ENCODE measurements at regions not wholly inside any gene's neighbourhood (a gene's known extent, or its start where the extent isn't known, plus 50 kb on each side); places are given as distances from the start of the nearest gene placed in this dataset.

GRCh38 chr2:81903534-81903933 lies 1599.0 kb upstream of the LRRTM1 start:
- RAD21 ChIA-PET (ENCODE audit: unreplicated experiment) = no interaction called here
- POLR2A ChIA-PET = no interaction called here

More at GRCh38 chr2:81903534-81903933, 1599.0 kb upstream of the LRRTM1 start:
- Histone ChIP-seq H3K4me1 (ENCODE audit: control insufficient read depth, insufficient read depth, low read length) (no peaks in the 10 kb centered on the region), H3K27me3 (replicated peaks in 1 of 2; ENCODE audit: control insufficient read depth in 2 of 2, insufficient read depth in 2 of 2, low read length in 1 of 2) (no peaks in the 10 kb centered on the region), H3K9ac (ENCODE audit: control insufficient read depth, insufficient read depth, low read length) (no peak overlapping the region), H3K79me2 (ENCODE audit: control insufficient read depth, insufficient read depth, low read length) (no peaks in the 10 kb centered on the region), H3K27ac (ENCODE audit: control insufficient read depth, insufficient read depth) (no peak overlapping the region), H4K20me1 (ENCODE audit: control insufficient read depth, insufficient read depth) (no peaks in the 10 kb centered on the region), H3K4me3 (no peak overlapping the region), H3K4me2 (ENCODE audit: control insufficient read depth, insufficient read depth) (no peak overlapping the region), H3K36me3 (ENCODE audit: control insufficient read depth in 2 of 2, insufficient read depth in 2 of 2, low read length in 1 of 2) (no peaks in the 10 kb centered on the region), H3K9me3 (replicated peaks; ENCODE audit: control insufficient read depth, insufficient read depth, low read length) (no peaks in the 10 kb centered on the region), H2AFZ (ENCODE audit: control insufficient read depth, low read depth, low read length) (no peak overlapping the region)
- CTCF ChIA-PET = interaction anchor here (0.6 kb wide), 1 partner anchor 124 kb away, joined by 3 read pairs; no protein-coding TSS in a partner anchor
- intact Hi-C loops (cut with micrococcal nuclease; ENCODE audit: unreplicated experiment) = no loop called here
- peak; percentile 52 for ATAC-seq
- in situ Hi-C loops (cut with MboI) = no loop called here
- no peak for FAIRE-seq
- SMC1A ChIA-PET (ENCODE audit: uncharacterized antibody, unreplicated experiment) = no interaction called here
- no TSS peak for BruUV-seq (replicated peaks)
- TF ChIP-seq STAT3 (IDR thresholded peaks at IDR 0.05; ENCODE audit: low read depth, low read length) = no peak
- TF ChIP-seq HSF1 (IDR thresholded peaks at IDR 0.05; ENCODE audit: low read depth, low read length) = no peak
- TF ChIP-seq, protein P1, sequence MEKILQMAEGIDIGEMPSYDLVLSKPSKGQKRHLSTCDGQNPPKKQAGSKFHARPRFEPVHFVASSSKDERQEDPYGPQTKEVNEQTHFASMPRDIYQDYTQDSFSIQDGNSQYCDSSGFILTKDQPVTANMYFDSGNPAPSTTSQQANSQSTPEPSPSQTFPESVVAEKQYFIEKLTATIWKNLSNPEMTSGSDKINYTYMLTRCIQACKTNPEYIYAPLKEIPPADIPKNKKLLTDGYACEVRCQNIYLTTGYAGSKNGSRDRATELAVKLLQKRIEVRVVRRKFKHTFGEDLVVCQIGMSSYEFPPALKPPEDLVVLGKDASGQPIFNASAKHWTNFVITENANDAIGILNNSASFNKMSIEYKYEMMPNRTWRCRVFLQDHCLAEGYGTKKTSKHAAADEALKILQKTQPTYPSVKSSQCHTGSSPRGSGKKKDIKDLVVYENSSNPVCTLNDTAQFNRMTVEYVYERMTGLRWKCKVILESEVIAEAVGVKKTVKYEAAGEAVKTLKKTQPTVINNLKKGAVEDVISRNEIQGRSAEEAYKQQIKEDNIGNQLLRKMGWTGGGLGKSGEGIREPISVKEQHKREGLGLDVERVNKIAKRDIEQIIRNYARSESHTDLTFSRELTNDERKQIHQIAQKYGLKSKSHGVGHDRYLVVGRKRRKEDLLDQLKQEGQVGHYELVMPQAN (conservative IDR thresholded peaks at IDR 0.05) = no peak
- no peak for TF ChIP-seq CEBPB (IDR thresholded peaks at IDR 0.05; ENCODE audit: borderline replicate concordance in 1 of 2, low read depth in 2 of 2, low read length in 2 of 2)
- TF ChIP-seq CHD2 (IDR thresholded peaks at IDR 0.05; ENCODE audit: borderline replicate concordance, low read depth, low read length) = no peak
- WGBS (ENCODE audit: insufficient coverage, insufficient replicate concordance, low lambda C conversion rate, missing lambda C conversion rate) = 21% methylated on average over 4 of the region's 4 CpGs
- DNase-seq (ENCODE audit: low read depth, low spot score) = no peak
